Glomerular visceral epithelial cell (primary cell): ENCODE measurements at regions not wholly inside any gene's neighbourhood (a gene's known extent, or its start where the extent isn't known, plus 50 kb on each side); places are given as distances from the start of the nearest gene placed in this dataset.
A peak's percentile ranks its signal among the peaks of the same experiment; 100 is the strongest.

Experiments
- DNase-seq: peaks from one replicate; pipeline ENCODE4 v3.0.0-alpha.2; 2016; ENCODE audit errors: extremely low spot score

DNA sequence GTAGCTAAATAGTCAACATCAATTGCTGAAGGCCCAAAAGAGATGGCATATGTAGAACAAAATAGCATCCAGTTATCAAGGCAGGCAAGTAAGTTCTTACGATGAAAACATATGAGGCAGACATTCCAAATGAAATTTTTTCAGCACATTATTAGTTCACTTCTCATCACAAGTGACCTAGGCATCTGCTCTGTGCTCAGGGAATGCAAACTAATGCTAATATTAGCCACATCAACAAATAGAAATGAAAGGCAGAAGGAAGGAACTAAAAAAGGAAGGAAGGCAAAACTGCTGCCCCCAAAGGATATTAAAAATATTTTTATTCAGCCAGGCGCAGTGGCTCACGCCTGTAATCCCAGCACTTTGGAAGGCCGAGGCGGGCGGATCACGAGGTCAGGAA is 51.2 kb upstream of the ROCK1 start:
- DNase-seq: no peak

DNA sequence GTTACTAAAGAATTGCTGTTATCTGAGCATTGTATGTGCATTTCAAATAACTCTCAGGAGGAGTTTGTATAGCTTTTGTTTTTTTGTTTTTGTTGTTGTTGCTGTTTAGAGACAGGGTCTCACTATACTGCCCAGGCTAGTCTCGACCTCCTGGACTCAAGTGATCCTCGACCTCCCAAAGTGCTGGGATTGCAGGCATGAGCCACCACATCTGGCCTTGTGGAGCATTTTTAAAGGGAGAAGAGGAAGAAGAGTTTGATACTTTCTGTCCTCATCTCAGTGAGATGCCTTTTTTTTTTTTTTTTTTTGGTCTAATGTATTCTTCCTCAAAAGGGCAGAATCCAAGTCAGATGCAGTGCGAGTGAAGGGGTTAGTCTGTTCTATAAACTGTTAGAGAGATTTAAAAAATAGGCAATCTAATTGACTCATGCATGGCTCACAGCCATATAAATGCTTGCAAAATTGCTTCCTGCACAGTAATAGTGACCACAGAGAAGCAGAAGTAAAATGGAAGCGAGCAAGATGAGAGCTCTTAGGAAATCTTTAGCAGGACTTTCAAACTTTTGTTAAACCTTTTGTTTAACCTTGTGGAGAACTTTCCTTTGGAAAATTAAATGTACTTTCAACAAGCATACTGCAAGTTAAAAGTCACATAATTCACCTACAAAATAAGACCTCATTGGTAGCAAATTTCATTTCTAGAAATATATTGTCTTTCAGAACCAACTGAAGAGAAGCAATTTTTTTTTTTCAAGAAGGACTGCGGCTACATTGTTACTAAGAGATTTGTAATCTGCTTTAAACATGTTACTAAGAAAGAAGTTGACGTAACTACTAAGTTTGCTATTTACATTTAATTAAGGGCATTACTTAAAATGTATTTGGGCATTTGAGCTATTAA is 52.3 kb upstream of the ROCK1 start:
- peak; percentile 41 for DNase-seq

DNA sequence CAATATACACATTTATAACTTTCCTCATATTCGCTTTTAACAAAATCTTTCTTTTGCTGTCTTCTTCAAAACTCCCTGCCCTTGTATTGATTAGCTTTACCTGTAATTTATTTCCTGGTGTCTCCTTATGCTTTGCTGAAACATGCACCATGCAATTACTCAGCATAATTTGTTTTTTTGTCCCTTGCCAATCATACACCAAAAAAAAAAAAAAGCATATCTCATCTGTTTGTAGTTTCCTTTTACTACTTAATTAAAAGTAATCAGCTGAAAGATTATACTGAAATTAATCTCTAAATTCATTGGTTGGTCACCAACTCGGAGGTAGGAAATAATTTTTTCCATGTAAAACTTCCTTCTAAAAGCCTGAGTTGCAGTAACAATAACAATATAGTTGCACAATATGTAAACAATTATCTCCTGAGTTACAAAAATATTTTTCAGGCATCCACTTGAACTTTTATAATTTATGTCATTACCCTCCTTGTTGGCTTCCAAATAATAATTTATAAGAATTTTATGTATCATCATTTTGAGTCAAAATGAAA is 53.0 kb upstream of the ROCK1 start:
- DNase-seq: no peak

DNA sequence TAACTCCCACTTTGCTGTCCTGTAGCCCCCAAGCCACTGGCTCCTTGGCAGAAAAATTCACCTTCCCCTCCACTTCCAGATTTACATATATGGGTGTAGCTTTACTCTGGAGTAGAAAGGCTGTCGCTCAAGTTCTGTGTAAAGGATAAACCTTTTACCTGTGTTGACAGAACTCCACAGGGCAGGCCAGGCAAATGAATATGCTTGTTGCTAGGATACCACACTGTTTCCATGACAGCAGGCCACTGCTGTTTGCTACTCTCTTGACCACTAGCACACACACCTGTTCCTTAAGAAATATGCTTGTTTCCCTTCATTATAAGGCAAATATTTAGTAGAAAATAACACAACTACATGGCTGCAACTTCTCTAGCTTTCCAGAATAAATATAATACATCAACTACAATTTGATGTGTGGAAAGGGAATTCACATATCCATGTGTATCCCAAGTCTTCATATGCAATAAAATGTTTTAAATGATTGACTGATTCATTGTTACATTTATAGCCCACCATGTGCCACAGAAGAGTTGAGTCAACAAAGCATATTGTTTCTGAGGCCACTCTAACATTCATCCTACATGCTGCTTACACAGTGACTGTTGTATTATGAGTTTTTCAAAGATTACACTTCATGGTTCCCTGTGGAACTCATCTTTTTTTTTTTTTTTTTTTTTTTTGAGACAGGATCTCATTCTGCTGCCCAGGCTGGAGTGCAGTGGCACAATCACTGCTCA is 56.2 kb upstream of the ROCK1 start:
- DNase-seq: peak; percentile 25

DNA sequence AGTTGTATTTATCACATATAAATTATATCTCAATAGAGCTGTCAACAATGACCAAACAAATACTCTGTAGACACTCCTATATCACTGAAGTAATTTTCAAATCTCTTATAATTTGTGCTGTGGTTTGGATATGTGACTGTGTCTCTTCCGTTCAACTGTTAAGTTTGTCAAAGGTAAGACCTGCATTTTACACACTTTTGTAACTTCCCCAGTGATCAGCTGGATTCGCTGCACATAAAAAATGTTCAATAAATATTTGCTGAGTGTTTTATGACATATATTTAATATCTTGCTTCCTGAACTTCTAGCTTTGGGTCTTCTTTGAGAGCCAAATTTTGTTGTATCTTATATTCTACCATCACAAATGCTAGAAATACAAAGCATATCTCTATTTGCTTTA is 57.3 kb upstream of the ROCK1 start:
- no peak for DNase-seq

DNA sequence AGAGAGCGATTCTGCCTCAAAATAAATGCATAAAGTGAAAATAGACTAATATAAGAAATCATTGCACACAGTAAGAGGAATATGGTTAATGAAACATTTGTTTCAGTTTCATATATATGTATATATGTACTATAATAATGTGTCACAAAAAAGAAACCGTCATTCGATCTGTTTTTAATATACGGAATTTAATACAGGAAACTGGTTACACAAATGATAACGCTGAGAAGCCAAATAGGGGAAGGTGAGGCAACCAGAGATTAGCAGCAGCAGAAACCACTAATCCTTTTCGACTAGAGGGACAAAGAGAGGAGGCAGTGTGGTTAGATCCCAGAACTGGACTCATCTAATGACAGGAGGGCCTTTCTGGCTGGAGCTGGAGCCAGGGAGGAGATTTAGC is 64.2 kb upstream of the GREB1L start:
- no peak for DNase-seq

DNA sequence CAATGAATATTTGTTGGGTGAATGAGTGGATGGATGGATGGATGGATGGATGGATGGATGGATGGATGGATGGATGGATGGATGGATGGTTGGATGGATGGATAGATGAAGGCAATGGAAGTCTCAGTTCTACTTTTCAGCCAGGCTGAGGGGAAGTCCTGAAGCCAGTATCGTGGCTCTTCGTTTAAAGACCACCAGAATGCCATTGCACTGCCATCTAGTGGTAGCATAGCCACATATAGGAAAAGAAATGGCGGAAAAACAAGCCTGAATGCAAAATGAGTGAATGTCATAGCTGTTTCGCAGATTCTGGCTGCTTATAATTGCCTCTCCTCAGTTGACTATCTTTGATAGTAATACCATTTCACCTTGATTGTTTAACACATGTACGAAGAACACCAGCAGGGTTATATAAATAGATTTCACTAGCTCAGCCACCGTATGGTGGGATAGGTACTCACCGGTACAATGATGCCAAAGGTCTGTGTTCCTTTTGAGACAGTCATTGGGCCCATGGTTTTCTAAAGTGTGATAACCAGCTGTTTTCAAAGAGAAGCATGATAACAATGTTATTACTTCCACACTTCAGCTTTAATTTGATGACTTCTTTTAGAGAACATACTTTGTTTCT is 62.3 kb upstream of the GREB1L start:
- DNase-seq: peak; percentile 67

DNA sequence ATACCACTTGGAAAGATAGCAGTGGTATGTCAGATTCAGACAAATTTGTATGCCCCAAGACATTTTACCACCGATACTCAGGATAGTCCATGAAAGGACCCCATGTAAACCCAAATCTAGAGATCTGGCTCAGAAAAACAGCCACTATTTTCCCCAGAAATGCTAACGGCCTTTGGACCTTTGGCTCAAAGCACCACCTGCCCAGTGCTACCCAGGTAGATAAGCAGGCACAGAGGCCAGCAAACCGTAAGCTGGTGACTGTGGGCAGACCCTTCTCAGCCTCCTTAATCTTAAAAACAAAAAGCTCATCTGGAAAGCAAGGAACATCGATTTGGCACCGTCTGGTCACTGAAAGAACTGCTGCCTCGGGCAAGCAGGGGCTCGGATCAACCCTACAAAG is 61.4 kb upstream of the GREB1L start:
- no peak for DNase-seq

DNA sequence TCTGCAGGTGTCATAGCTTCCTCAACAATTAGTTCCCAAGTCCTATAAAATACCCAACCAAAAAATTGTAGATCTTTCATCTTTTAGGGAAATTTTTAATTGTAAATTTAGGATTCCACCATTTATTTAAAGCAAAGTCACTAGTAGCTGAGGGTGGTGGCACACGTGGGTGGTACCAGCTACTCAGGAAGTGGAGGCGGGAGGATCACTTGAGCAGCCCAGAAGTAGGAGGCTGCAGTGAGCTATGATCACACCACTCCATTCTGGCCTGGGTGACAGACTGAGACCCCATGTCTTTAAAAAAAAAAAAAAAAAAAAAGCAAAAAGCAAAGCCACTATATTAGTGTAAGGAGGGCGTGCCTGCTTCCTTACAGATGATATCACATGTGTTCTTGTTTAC is 60.3 kb upstream of the GREB1L start:
- no peak for DNase-seq

DNA sequence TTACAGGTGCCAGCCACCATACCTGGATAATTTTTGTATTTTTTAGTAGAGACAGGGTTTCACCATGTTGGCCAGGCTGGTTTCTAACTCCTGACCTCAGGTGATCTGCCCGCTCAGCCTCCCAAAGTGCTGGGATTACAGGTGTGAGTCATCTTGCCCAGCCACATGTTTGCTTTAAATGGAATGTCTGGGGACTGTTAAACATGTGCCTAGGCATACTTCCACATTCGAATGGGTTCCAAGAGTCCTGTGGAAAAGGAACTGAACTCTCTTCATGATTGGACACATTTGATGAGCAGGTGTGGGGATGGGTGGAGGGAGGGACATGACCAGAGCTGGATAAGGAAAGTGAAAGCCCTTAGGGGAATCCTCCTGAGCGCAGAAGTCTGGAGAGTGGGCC is 58.4 kb upstream of the GREB1L start:
- DNase-seq: no peak

DNA sequence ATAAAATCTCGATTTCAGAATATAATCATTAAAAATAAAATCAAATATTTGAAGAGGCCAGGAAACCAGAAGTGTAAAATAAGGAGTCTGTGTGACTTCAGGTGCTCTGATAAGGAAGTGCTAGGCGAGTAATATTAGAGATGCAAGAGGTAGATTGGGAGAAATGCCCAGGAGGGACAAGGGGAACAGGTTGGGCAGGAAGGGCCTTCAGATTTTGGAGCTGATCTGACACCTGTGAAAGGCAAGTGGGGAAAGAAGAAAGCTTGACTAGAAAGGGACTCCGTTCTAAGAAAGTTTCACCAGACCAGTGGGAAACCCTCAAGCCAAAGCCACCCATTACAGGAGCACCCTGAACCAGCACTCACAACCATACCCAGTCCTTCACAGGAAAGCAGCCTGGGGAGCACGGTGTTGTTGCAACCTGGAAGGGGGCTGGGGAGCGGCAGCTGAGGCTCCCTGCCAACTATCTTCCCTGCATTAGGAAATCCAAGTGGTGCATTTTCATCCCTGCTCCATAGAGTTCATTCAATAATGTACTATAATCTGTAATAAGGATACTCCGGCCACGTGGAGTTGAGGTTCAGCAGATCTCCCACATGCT is 57.5 kb upstream of the GREB1L start:
- DNase-seq: no peak

DNA sequence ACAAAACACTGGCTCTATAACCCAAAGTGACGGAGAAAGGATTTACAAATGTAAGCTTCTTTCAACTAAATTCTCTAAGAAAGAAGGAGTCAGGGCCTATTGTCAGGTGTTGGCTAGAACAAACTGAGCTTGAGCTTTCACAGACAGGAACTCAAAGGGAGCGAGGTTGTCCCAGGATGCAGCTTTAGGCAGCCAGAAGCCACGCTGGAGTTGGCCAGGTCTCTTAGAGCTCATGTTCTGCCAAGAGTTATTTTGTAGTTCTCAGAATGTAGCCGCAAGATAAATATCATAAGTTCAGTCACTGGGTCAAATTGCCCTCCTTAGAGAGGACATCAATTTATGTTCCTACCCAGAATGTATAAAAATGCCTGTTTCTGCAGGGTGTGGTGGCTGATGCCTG is 54.1 kb upstream of the GREB1L start:
- DNase-seq: no peak

DNA sequence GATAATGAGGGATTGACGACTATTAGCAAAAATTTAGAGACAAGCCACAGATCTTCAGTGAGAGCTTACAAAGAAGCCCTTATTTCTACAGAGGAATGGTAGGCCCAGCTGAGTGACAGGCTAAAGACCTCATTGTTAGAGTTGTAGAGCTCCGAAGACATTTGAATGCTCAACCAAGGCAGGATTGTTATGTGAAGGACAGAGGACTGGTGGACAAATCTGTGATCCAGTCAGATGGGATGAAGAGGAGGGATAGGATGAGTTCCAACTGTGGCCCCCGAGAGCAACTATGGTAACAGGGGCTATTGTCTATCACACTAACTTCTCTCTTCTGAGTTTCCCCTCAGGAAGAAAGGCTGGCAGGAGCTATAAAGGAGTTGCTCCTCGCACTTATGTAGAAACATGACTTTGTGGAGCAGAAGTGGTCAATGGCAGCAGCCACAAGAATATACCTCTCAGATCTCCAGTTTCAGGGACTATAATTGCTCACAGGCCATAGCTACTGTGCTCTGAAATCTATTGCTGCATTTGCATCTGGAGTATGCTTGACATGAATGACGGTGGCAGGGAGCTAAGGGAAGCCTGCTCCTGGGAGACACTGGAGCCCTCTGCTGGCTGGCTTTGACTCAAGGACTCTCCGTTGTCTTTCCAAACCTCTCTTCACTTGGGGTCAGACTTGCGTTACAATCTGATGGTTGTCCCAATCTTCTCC is 50.3 kb upstream of the GREB1L start:
- DNase-seq: peak; percentile 43
